GM12864 (cell line): ENCODE measurements at regions not wholly inside any gene's neighbourhood (a gene's known extent, or its start where the extent isn't known, plus 50 kb on each side); places are given as distances from the start of the nearest gene placed in this dataset.
"Not testable (repeated sequence)": the region's sequence is repeated elsewhere in the genome, so short reads cannot be mapped to it uniquely, and the experiment has no call there.

Experiments used
- DNase-seq: peaks from one replicate; pipeline ENCODE4 v3.0.0-alpha.2; 2011; ENCODE audit warnings: low read depth
- H3K4me3 ChIP-seq: 2 replicates; pipeline ENCODE4 v1.5.1; 2011; ENCODE audit warnings: mild to moderate bottlenecking, low read depth, low read length, control low read depth
- CTCF ChIP-seq: IDR thresholded peaks from 2 replicates; pipeline ENCODE4 v1.5.1; 2011; ENCODE audit warnings: low read depth, mild to moderate bottlenecking, moderate library complexity, low read length, control low read depth, inconsistent platforms; ENCODE audit errors: missing control alignments

DNA sequence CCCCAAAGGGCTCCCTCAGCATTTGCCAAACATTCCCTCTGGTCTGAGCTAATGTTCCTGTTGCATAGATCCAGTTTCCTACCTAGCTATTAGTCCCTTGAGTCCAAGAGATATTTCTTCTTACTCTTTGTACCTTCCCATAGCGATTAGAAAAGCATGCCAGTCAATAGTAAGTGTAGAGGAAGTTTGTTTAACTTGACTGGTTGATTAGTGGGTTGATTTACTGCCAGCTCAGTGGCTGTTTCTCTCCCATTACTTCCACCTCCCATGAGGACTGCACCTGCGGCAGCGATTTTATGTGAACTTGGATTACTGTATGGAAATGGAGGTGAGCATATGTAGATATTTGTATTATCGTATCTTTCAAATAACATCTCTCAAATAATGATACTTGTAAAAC lies 1748.4 kb upstream of the CELF4 start:
- H3K4me3 ChIP-seq, result no peak overlapping the region
- TF ChIP-seq CTCF, result no peak
- DNase-seq, result no peak

DNA sequence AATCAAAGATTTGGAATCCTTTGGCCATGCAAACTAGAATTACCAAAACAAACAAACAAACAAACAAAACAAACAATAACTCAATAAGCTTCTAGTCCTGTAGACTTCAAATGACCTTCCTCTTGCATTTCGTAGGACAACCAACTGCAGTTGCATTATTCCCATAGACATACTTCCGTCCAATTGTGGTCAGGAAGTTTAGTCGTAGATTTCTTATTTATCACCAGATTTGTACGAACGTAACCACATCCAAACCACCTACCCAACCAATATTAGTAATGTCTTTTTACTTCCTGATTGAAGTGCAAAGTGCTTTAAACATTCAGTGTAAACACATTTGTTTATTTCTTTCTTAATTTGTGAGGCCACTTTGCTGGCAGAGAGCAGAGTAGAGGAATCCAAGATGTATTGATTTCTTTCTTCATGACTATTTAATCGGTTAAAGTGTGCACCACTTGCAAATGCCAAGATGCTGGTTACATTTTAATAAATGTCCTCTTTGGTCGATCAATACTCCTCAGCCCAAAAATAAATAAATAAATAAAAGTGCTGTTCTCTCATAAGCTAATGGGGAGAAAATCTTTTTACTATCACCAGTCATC lies 1745.6 kb upstream of the CELF4 start:
- TF ChIP-seq CTCF, result no peak
- no peak overlapping the region for H3K4me3 ChIP-seq
- no peak for DNase-seq

- not testable (repeated sequence) for DNase-seq, H3K4me3 ChIP-seq
Measured at GRCh38 chr18:39308931-39309521, 1743.4 kb upstream of the CELF4 start.

DNA sequence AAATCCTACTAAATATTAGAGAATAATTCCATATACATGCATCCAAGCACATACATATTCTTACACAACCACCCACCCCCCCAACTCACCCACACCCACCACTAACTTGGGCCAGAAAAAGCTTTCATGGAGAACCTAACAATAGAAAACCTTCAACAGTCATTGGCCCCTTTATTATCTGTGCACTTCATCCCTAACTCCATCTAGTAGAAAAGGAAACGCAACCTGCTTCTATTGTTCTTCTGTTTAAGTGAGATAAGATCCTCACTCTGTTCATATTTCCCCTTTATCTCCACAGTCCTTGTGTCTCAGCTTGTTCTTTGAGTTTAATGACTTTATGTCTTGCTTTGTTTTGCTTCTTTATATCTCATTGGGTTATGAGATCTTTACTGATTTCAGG lies 1740.2 kb upstream of the CELF4 start:
- no peak for TF ChIP-seq CTCF
- no peak overlapping the region for H3K4me3 ChIP-seq
- DNase-seq, result no peak

DNA sequence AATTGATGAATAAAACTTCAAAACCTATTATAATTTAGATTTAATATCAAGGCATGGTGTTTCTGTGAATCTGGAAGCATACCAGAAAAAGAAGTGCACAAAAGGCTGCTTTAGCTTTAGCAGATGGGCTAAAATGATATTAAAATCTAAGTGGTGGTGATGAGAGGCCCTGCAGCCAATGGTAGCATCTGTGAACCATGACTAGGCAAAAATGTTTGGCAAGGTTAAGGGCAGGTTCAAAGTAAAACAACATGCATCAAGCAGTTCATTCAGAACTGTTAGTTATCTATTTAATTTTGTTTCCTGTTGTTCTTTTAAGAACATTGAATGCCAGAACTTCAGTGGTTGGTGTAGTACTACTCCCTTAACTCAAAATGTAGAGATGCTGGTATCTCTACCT lies 1736.9 kb upstream of the CELF4 start:
- TF ChIP-seq CTCF, result no peak
- H3K4me3 ChIP-seq, result no peak overlapping the region
- DNase-seq, result no peak

- DNase-seq, result no peak
- H3K4me3 ChIP-seq, result no peak overlapping the region
- TF ChIP-seq CTCF, result no peak
Measured at GRCh38 chr18:39299152-39299551, 1733.6 kb upstream of the CELF4 start.

DNA sequence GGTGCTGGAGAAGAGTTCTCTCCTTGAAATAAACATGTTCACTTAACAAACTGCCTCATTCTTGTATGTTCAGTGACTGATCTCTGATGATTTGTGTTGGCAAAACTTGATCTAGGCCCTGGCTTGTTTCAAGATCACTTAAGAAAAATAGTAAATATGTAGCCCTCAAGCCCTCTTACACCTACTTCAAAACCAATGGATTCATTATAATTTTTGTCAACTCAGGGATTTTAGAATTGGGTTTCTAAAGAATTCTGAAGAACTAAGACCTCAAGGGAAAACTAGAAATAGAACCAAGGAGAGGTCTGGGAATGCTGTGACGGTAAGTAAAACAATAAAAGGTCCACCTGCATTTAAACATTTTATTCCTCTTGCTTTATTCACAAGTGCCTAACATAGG lies 1731.6 kb upstream of the CELF4 start:
- no peak for TF ChIP-seq CTCF
- DNase-seq, result no peak
- H3K4me3 ChIP-seq, result no peak overlapping the region
